Gastroesophageal sphincter (tissue), 4 donors: ENCODE measurements at regions not wholly inside any gene's neighbourhood (a gene's known extent, or its start where the extent isn't known, plus 50 kb on each side); places are given as distances from the start of the nearest gene placed in this dataset.

ENCODE experiments used
- ATAC-seq: fragments of 150-250 bp; one replicate; pipeline ENCODE4 v1.9.1; 2016; ENCODE audit warnings: mild to moderate bottlenecking, moderate library complexity
- H3K27ac ChIP-seq, 4 donors: fragments of 200-600 bp; sonication (generic) in 3 of 4; 1 replicate in 3 of 4; 2 replicates in 1 of 4; pipeline ENCODE4 v1.5.1; 2016 to 2019
- H3K27me3 ChIP-seq: fragments of 200-600 bp; sonication (generic); one replicate; pipeline ENCODE4 v1.5.1; 2019
- H3K36me3 ChIP-seq, 2 donors: fragments of 200-600 bp; sonication (generic); one replicate each; pipeline ENCODE4 v1.5.1; 2019; ENCODE audit warnings: control low read depth in 1 of 2
- H3K4me1 ChIP-seq, 3 donors: fragments of 200-600 bp; sonication (generic); 1 replicate in 2 of 3; 2 replicates in 1 of 3; pipeline ENCODE4 v1.5.1; 2016 to 2019; ENCODE audit warnings: control low read depth in 2 of 3
- H3K4me3 ChIP-seq, 2 donors: fragments of 200-600 bp; sonication (generic); one replicate each; pipeline ENCODE4 v1.5.1; 2019; ENCODE audit warnings: mild to moderate bottlenecking in 1 of 2, moderate library complexity in 1 of 2
- H3K9me3 ChIP-seq, 3 donors: fragments of 200-600 bp; sonication (generic); one replicate each; pipeline ENCODE4 v1.5.1; 2017 to 2019; ENCODE audit warnings: control low read depth in 2 of 3
- EP300 ChIP-seq: sonication (generic); formaldehyde crosslinking; IDR thresholded peaks from one replicate; pipeline ENCODE4 v1.6.1; 2017; ENCODE audit warnings: antibody characterized with exemption, mild to moderate bottlenecking
- POLR2A ChIP-seq, 2 donors: fragments of 450-650 bp; IDR thresholded peaks; one replicate each; pipeline ENCODE4 v1.6.1; 2017; ENCODE audit warnings: antibody characterized with exemption in 2 of 2, mild to moderate bottlenecking in 2 of 2, moderate library complexity in 1 of 2
- POLR2AphosphoS5 ChIP-seq: sonication (generic); formaldehyde crosslinking; IDR thresholded peaks from one replicate; pipeline ENCODE4 v1.6.1; 2017; ENCODE audit warnings: antibody characterized with exemption
- WGBS, 2 donors: methylation state at CpG; one replicate each; pipeline ENCODE4 v1.1.5; 2018; ENCODE audit warnings: low coverage in 1 of 2; 5-methylcytosine and 5-hydroxymethylcytosine counted together
- TF ChIP-seq, protein P1 (sequence below), 4 experiments: fragments of 200-600 bp in 2 of 4; fragments of 450-650 bp in 2 of 4; sonication (generic) in 1 of 4; IDR thresholded peaks; one replicate each; pipeline ENCODE4 v1.5.1; 2017 to 2019; ENCODE audit warnings: antibody characterized with exemption in 4 of 4, mild to moderate bottlenecking in 2 of 4, moderate library complexity in 2 of 4

DNA sequence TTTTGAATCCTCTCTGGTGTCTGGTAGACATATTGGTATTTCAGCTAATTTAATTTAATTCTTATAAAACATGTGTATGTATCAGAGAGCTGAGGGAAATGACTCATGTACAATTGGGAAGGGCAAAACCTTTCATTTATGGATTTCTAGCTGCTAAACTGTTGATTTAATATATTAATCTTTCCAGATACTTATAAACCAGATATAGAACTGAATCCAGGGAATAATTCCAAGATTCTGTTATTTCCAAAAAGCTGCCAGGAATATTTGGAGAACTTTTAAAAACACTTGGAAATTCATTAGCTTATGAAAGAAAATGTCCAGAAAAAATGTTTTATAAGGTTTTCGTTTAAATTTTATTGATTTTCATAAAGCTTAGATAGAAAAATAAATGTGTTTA, 295.5 kb downstream of the YTHDC2 start:
- Histone ChIP-seq H3K36me3 (no peaks in the 10 kb centered on the region), H3K4me3 (no peak overlapping the region), H3K4me1 (peaks cover 5 to 34% (median 21%) of the 10 kb centered on the region in 3 donors), H3K27ac (peak overlapping the region in 3 of 4 donors; percentile 74 to 81 (median 80)), H3K9me3 (no peaks in the 10 kb centered on the region), H3K27me3 (no peaks in the 10 kb centered on the region)
- 48 to 50% methylated on average over 1 of the region's 1 CpG for WGBS, 2 donors
- ATAC-seq: no peak
- no peak for TF ChIP-seq POLR2AphosphoS5
- no peak for TF ChIP-seq POLR2A (IDR thresholded peaks at IDR 0.05)
- TF ChIP-seq EP300: no peak

- TF ChIP-seq POLR2AphosphoS5 (no peak), POLR2A (IDR thresholded peaks at IDR 0.05) (no peak), EP300 (no peak)
- TF ChIP-seq, protein P1, sequence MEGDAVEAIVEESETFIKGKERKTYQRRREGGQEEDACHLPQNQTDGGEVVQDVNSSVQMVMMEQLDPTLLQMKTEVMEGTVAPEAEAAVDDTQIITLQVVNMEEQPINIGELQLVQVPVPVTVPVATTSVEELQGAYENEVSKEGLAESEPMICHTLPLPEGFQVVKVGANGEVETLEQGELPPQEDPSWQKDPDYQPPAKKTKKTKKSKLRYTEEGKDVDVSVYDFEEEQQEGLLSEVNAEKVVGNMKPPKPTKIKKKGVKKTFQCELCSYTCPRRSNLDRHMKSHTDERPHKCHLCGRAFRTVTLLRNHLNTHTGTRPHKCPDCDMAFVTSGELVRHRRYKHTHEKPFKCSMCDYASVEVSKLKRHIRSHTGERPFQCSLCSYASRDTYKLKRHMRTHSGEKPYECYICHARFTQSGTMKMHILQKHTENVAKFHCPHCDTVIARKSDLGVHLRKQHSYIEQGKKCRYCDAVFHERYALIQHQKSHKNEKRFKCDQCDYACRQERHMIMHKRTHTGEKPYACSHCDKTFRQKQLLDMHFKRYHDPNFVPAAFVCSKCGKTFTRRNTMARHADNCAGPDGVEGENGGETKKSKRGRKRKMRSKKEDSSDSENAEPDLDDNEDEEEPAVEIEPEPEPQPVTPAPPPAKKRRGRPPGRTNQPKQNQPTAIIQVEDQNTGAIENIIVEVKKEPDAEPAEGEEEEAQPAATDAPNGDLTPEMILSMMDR (IDR thresholded peaks at IDR 0.05): no peak
- Histone ChIP-seq H3K27ac (no peak overlapping the region), H3K27me3 (no peaks in the 10 kb centered on the region), H3K4me1 (peaks cover 5 to 34% (median 21%) of the 10 kb centered on the region in 3 donors), H3K9me3 (no peaks in the 10 kb centered on the region), H3K36me3 (no peaks in the 10 kb centered on the region), H3K4me3 (no peak overlapping the region)
- ATAC-seq: no peak
- 49 to 61% methylated on average over 2 of the region's 2 CpGs for WGBS, 2 donors
Measured at GRCh38 chr5:113809626-113810025, 296.1 kb downstream of the YTHDC2 start.

- no peak for ATAC-seq
- H3K4me3 ChIP-seq: no peak overlapping the region
- H3K27ac ChIP-seq: no peak overlapping the region
- no peak for TF ChIP-seq POLR2AphosphoS5
- no peak for TF ChIP-seq POLR2A (IDR thresholded peaks at IDR 0.05)
- TF ChIP-seq EP300: no peak
- TF ChIP-seq, protein P1 (IDR thresholded peaks at IDR 0.05): no peak
- H3K9me3 ChIP-seq: no peaks in the 10 kb centered on the region
- no peaks in the 10 kb centered on the region for H3K27me3 ChIP-seq
- H3K4me1 ChIP-seq: peaks cover 0 to 4% (median 4%) of the 10 kb centered on the region in 3 donors
- no peaks in the 10 kb centered on the region for H3K36me3 ChIP-seq
Measured at GRCh38 chr5:113813466-113813865, 300.0 kb downstream of the YTHDC2 start.

DNA sequence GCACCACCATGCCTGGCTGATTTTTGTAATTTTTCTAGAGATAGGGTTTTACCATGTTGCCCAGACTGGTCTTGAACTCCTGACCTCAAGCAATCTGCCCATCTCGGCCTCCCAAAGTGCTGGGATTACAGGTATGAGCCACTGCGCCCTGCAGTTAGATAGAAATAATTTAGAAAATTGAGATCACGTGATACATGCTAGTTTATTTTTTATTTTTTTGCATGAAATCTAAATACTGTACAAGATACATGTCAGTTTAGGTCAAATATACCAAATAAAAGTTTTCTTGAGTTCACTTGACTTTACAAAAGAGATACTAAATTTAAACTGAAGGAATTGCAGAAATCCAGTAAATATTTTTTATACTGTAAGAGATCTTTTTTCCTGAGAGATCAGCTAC, 304.2 kb downstream of the YTHDC2 start:
- Histone ChIP-seq H3K27me3 (no peaks in the 10 kb centered on the region), H3K9me3 (no peaks in the 10 kb centered on the region), H3K4me3 (no peak overlapping the region), H3K27ac (no peak overlapping the region), H3K36me3 (no peaks in the 10 kb centered on the region), H3K4me1 (no peaks in the 10 kb centered on the region)
- TF ChIP-seq POLR2AphosphoS5: no peak
- TF ChIP-seq, protein P1 (IDR thresholded peaks at IDR 0.05): no peak
- no peak for TF ChIP-seq POLR2A (IDR thresholded peaks at IDR 0.05)
- no peak for TF ChIP-seq EP300
- WGBS, 2 donors: 94 to 98% methylated on average over 3 of the region's 3 CpGs
- no peak for ATAC-seq

DNA sequence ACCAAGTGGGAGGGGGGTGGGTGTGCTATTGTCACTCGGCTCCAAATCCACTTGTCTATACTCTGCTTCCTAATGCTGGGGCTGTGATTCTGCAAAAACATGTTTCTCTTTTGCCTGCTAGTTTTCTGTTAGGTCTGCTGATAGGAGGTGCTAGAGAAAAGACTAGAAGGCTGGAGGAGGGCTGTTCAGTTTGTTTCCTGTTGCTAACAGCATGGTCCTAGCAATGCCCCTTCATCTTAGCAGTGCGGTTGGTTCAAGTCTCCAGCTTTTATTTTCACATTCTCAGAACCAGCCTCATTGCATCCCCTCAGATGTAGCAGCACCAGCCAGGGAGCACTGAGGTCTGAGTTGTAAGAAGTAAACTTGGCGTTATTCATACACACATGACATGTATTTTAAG, 310.2 kb downstream of the YTHDC2 start:
- Histone ChIP-seq H3K27ac (no peak overlapping the region), H3K4me3 (no peak overlapping the region), H3K27me3 (no peaks in the 10 kb centered on the region), H3K4me1 (no peaks in the 10 kb centered on the region), H3K9me3 (no peaks in the 10 kb centered on the region), H3K36me3 (no peaks in the 10 kb centered on the region)
- 46 to 56% methylated on average over 2 to 3 of the region's 3 CpGs for WGBS, 2 donors
- TF ChIP-seq, protein P1 (IDR thresholded peaks at IDR 0.05): no peak
- TF ChIP-seq EP300: no peak
- no peak for TF ChIP-seq POLR2A (IDR thresholded peaks at IDR 0.05)
- no peak for TF ChIP-seq POLR2AphosphoS5
- ATAC-seq: no peak
